ENCODE measurements at regions not wholly inside any gene's neighbourhood (a gene's known extent, or its start where the extent isn't known, plus 50 kb on each side); places are given as distances from the start of the nearest gene placed in this dataset.

DNA sequence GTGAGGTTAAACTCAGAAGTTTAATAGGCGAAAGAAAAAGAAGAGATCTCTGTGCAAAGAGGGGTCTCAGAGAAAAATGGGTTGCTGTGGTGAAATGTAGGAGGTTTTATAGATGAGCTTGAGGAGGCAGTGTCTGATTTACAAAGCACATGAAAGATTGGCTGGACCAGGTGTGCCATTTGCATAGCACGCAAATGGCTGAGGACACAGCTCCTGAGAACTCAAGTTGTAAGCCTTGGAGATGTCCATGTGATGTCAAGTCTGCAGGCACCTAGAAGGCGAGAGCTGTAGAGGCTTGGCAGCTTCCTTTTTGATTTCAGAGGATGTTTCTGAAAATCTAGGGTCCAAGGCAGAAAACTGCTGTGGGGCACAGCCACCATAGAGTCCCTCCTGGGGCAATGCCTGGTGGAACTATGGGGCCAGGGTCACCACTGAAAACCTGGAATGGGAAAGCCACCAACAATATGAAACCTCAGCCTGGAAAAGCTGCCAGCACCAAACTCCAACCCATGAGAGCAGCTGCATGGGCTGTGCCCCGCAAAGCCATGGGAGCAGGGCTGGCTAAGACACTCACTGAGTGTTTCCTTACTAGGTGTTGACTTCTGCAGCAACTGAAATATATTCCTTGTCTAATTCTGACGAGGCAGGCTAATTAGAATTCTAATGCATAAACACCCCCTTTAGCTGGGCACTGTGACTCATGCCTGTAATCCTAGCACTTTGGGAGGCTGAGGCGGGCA is 96.9 kb upstream of the TNS3 start:
- Histone ChIP-seq H3K4me3 (no peak overlapping the region), H3K27me3 (ENCODE audit: low read depth) (no peaks in the 10 kb centered on the region), H3K4me1 (peaks cover 4% of the 10 kb centered on the region), H3K27ac (no peak overlapping the region), H3K9me3 (no peaks in the 10 kb centered on the region), H3K36me3 (no peaks in the 10 kb centered on the region)
- intact Hi-C loops (cut with DNase I): no loop called here
- DNase-seq: no peak
- no peak for ATAC-seq
- TF ChIP-seq, protein P1, sequence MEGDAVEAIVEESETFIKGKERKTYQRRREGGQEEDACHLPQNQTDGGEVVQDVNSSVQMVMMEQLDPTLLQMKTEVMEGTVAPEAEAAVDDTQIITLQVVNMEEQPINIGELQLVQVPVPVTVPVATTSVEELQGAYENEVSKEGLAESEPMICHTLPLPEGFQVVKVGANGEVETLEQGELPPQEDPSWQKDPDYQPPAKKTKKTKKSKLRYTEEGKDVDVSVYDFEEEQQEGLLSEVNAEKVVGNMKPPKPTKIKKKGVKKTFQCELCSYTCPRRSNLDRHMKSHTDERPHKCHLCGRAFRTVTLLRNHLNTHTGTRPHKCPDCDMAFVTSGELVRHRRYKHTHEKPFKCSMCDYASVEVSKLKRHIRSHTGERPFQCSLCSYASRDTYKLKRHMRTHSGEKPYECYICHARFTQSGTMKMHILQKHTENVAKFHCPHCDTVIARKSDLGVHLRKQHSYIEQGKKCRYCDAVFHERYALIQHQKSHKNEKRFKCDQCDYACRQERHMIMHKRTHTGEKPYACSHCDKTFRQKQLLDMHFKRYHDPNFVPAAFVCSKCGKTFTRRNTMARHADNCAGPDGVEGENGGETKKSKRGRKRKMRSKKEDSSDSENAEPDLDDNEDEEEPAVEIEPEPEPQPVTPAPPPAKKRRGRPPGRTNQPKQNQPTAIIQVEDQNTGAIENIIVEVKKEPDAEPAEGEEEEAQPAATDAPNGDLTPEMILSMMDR (IDR thresholded peaks at IDR 0.05): no peak

DNA sequence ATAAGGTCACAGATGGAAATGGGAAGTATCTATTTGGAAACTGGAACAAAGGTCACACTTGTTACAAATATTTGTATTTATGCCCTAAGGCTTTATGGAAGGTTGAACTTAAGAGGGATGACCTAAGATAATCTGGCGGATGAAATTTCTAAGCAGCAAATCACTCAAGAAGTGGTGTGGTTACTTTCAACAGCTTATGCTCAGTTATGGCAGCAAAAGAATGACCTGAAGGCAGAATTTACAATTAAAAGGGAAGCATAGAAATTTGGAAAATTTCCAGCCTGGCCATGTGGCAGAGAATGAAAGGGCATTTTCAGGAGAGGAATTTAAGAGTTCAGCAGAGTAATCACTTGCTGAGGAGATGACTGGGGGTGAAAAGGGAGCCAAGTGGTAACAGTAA is 95.8 kb upstream of the TNS3 start:
- TF ChIP-seq, protein P1 (IDR thresholded peaks at IDR 0.05): no peak
- no peaks in the 10 kb centered on the region for H3K27me3 ChIP-seq (ENCODE audit: low read depth)
- intact Hi-C loops (cut with DNase I): no loop called here
- no peak overlapping the region for H3K4me3 ChIP-seq
- ATAC-seq (no peak), DNase-seq (no peak)
- peaks cover 4% of the 10 kb centered on the region for H3K4me1 ChIP-seq
- no peak overlapping the region for H3K27ac ChIP-seq
- H3K36me3 ChIP-seq: no peaks in the 10 kb centered on the region
- H3K9me3 ChIP-seq: no peaks in the 10 kb centered on the region

DNA sequence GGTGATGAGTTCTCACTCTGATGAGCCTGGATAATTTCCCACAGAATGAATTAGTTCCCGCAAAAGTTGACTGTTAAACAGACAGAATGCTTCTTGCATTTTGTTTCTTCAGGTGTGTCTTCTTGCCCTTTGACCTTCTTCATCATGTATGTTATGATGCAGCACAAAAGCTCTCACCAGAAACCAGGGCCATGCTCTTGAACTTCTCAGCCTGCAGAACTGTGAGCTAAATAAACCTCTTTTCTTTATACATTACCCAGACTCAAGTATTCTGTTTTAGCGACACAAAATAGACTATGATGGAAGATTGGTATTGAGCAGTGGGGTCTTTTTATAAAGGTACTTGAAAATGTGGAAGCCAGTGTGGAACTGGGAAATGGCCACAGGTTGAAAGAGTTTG is 95.2 kb upstream of the TNS3 start:
- no peaks in the 10 kb centered on the region for H3K27me3 ChIP-seq (ENCODE audit: low read depth)
- H3K27ac ChIP-seq: no peak overlapping the region
- no peak for DNase-seq
- no peaks in the 10 kb centered on the region for H3K36me3 ChIP-seq
- TF ChIP-seq, protein P1 (IDR thresholded peaks at IDR 0.05): no peak
- peaks cover 4% of the 10 kb centered on the region for H3K4me1 ChIP-seq
- no peak overlapping the region for H3K4me3 ChIP-seq
- H3K9me3 ChIP-seq: no peaks in the 10 kb centered on the region
- no peak for ATAC-seq
- intact Hi-C loops (cut with DNase I): no loop called here

DNA sequence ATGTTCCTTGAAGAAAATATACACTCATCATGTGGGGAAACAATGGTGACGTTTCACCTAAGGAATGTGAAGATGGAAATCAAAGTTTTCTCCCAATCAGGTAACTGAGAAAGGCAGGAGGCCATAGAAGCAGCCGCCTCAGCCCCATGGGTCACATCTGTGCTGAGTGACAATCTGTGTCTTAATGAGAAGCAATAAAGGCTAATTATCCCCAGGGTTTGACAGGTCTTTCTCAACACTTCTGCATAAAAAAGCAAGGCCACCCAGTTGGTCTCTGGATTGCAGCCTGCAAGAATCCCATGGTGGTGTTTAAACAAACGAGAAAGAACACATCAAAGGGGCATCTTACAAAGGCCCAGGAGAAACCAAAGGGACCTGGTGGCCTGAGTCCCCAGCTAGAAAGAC is 91.1 kb upstream of the TNS3 start:
- no peak for ATAC-seq
- no peak for DNase-seq
- Histone ChIP-seq H3K4me3 (no peak overlapping the region), H3K9me3 (no peaks in the 10 kb centered on the region), H3K27me3 (ENCODE audit: low read depth) (no peaks in the 10 kb centered on the region), H3K27ac (no peak overlapping the region), H3K36me3 (no peaks in the 10 kb centered on the region), H3K4me1 (peaks cover 19% of the 10 kb centered on the region)
- intact Hi-C loops (cut with DNase I): no loop called here
- TF ChIP-seq, protein P1 (IDR thresholded peaks at IDR 0.05): no peak

DNA sequence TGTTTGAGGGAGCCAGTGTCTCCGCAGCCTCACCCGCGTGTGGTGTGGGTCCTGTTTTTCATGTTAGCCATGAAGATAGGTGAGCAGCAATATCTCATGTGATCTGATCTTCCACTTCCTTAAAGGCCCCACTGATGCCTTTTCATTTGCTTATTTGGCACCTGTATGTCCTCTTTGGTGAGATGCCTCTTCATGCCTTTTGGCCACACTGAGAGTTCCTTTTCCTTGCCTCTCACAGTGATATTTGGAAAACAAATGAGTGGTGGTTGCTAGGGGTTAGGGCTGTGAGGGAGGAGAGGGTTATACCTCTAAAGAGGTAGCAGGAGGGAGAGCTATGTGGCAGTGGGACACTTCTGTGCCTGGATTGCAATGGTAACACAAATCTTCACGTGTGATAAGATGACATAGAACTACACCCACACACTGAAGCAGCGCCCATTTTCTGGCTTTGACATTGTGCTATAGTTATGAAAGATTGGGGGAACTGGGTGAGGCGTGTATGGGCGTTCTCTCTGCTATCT is 90.4 kb upstream of the TNS3 start:
- TF ChIP-seq, protein P1 (IDR thresholded peaks at IDR 0.05): no peak
- no peak overlapping the region for H3K27ac ChIP-seq
- intact Hi-C loops (cut with DNase I): no loop called here
- DNase-seq: no peak
- no peak for ATAC-seq
- H3K27me3 ChIP-seq (ENCODE audit: low read depth): no peaks in the 10 kb centered on the region
- H3K9me3 ChIP-seq: no peaks in the 10 kb centered on the region
- H3K4me1 ChIP-seq: peaks cover 19% of the 10 kb centered on the region
- H3K4me3 ChIP-seq: no peak overlapping the region
- H3K36me3 ChIP-seq: no peaks in the 10 kb centered on the region
